Osteoblast (primary cell): ENCODE measurements at regions not wholly inside any gene's neighbourhood (a gene's known extent, or its start where the extent isn't known, plus 50 kb on each side); places are given as distances from the start of the nearest gene placed in this dataset.

Source experiments
- DNase-seq: peaks from one replicate; pipeline ENCODE4 v3.0.0; 2011; ENCODE audit warnings: low spot score, mixed read lengths; ENCODE audit not compliant: insufficient read length; ENCODE audit errors: missing footprints
- H2AFZ ChIP-seq: 2 replicates; pipeline ENCODE4 v1.6.0; 2011; ENCODE audit warnings: mild to moderate bottlenecking, low read length
- H3K27ac ChIP-seq: 2 replicates; pipeline ENCODE4 v1.5.1; 2011; ENCODE audit warnings: mild to moderate bottlenecking, low read depth, low read length, moderate library complexity
- H3K27me3 ChIP-seq: 2 replicates; pipeline ENCODE4 v1.6.0; 2012; ENCODE audit warnings: mild to moderate bottlenecking, control low read depth, inconsistent platforms, low read length, moderate library complexity; ENCODE audit not compliant: insufficient read depth
- H3K36me3 ChIP-seq: 2 replicates; pipeline ENCODE4 v1.5.1; 2011; ENCODE audit warnings: mild to moderate bottlenecking, low read length, control low read depth, moderate library complexity; ENCODE audit not compliant: insufficient read depth
- H3K4me1 ChIP-seq: 2 replicates; pipeline ENCODE4 v1.5.1; 2011; ENCODE audit warnings: mild to moderate bottlenecking, low read length, control low read depth, moderate library complexity; ENCODE audit not compliant: insufficient read depth
- H3K4me2 ChIP-seq: 2 replicates; pipeline ENCODE4 v1.6.0; 2011; ENCODE audit warnings: mild to moderate bottlenecking, low read length; ENCODE audit not compliant: insufficient read depth
- H3K4me3 ChIP-seq: fragments of 200-600 bp; sonication (generic); 3 replicates; pipeline ENCODE4 v1.5.1; 2012; ENCODE audit warnings: mild to moderate bottlenecking, low read length, inconsistent platforms; ENCODE audit not compliant: insufficient read depth
- H3K79me2 ChIP-seq: 2 replicates; pipeline ENCODE4 v1.6.0; 2012; ENCODE audit warnings: mild to moderate bottlenecking, low read length, control low read depth, inconsistent platforms; ENCODE audit not compliant: insufficient read depth
- H3K9me3 ChIP-seq: 2 replicates; pipeline ENCODE4 v1.5.1; 2011; ENCODE audit warnings: low read depth, low read length, control low read depth
- H4K20me1 ChIP-seq: 2 replicates; pipeline ENCODE4 v1.6.0; 2012; ENCODE audit warnings: mild to moderate bottlenecking, low read length, control low read depth; ENCODE audit not compliant: insufficient read depth
- TF ChIP-seq, protein P1 (sequence below): IDR thresholded peaks from 2 replicates; pipeline ENCODE4 v1.5.1; 2011; ENCODE audit warnings: mild to moderate bottlenecking, low read depth, low read length, moderate library complexity; ENCODE audit errors: extremely low read depth

- H3K79me2 ChIP-seq = no peaks in the 10 kb centered on the region
- no peaks in the 10 kb centered on the region for H3K27me3 ChIP-seq
- no peak for DNase-seq
- H2AFZ ChIP-seq = no peak overlapping the region
- H3K36me3 ChIP-seq = no peaks in the 10 kb centered on the region
- H4K20me1 ChIP-seq = no peaks in the 10 kb centered on the region
- no peak overlapping the region for H3K4me2 ChIP-seq
- H3K4me3 ChIP-seq = no peak overlapping the region
- H3K27ac ChIP-seq = no peak overlapping the region
- no peaks in the 10 kb centered on the region for H3K9me3 ChIP-seq
- TF ChIP-seq, protein P1, sequence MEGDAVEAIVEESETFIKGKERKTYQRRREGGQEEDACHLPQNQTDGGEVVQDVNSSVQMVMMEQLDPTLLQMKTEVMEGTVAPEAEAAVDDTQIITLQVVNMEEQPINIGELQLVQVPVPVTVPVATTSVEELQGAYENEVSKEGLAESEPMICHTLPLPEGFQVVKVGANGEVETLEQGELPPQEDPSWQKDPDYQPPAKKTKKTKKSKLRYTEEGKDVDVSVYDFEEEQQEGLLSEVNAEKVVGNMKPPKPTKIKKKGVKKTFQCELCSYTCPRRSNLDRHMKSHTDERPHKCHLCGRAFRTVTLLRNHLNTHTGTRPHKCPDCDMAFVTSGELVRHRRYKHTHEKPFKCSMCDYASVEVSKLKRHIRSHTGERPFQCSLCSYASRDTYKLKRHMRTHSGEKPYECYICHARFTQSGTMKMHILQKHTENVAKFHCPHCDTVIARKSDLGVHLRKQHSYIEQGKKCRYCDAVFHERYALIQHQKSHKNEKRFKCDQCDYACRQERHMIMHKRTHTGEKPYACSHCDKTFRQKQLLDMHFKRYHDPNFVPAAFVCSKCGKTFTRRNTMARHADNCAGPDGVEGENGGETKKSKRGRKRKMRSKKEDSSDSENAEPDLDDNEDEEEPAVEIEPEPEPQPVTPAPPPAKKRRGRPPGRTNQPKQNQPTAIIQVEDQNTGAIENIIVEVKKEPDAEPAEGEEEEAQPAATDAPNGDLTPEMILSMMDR = no peak
- no peaks in the 10 kb centered on the region for H3K4me1 ChIP-seq
Observed at GRCh38 chr12:114986849-114987248, 302.9 kb upstream of the TBX3 start.

- no peaks in the 10 kb centered on the region for H3K27me3 ChIP-seq
- H3K4me1 ChIP-seq = no peaks in the 10 kb centered on the region
- no peaks in the 10 kb centered on the region for H4K20me1 ChIP-seq
- H3K27ac ChIP-seq = no peak overlapping the region
- H3K79me2 ChIP-seq = no peaks in the 10 kb centered on the region
- no peaks in the 10 kb centered on the region for H3K36me3 ChIP-seq
- no peak for DNase-seq
- no peak overlapping the region for H3K4me3 ChIP-seq
- H3K9me3 ChIP-seq = no peaks in the 10 kb centered on the region
- TF ChIP-seq, protein P1 = no peak
- no peak overlapping the region for H3K4me2 ChIP-seq
- H2AFZ ChIP-seq = no peak overlapping the region
Observed at GRCh38 chr12:114986178-114986714, 302.3 kb upstream of the TBX3 start.

DNA sequence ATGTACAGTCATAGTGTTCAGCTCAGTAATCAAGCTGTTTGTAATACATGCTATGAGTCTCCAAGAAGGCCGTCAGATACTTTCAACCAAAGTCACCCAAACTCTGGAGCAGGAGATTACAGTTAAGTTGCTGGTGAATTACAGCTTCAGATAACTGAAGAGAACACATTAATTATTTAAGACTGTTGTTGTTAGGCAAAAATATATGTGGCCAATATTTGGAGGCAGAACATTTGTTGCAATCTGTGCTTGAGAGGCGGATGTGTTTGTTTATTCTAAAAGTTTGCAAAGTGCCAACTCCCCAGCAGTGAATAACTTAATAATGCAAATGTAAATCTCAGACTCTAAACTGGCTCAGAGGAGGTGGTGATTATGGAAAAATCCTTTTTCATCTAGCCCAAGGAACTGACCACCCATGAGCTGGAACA lies 300.7 kb upstream of the TBX3 start:
- TF ChIP-seq, protein P1 = no peak
- Histone ChIP-seq H2AFZ (no peak overlapping the region), H3K27me3 (no peaks in the 10 kb centered on the region), H4K20me1 (no peaks in the 10 kb centered on the region), H3K79me2 (no peaks in the 10 kb centered on the region), H3K9me3 (no peaks in the 10 kb centered on the region), H3K4me2 (no peak overlapping the region), H3K4me1 (no peaks in the 10 kb centered on the region), H3K27ac (no peak overlapping the region), H3K4me3 (no peak overlapping the region), H3K36me3 (no peaks in the 10 kb centered on the region)
- no peak for DNase-seq

GRCh38 chr12:114982760-114983159 lies 298.8 kb upstream of the TBX3 start:
- Histone ChIP-seq H3K4me2 (no peak overlapping the region), H3K79me2 (no peaks in the 10 kb centered on the region), H3K9me3 (no peaks in the 10 kb centered on the region), H3K4me3 (no peak overlapping the region), H3K27ac (no peak overlapping the region), H2AFZ (no peak overlapping the region), H4K20me1 (no peaks in the 10 kb centered on the region), H3K27me3 (no peaks in the 10 kb centered on the region), H3K4me1 (no peaks in the 10 kb centered on the region), H3K36me3 (no peaks in the 10 kb centered on the region)
- TF ChIP-seq, protein P1 = no peak
- DNase-seq = no peak
